Mucosa of stomach (tissue), 1 donor: ENCODE measurements at regions not wholly inside any gene's neighbourhood (a gene's known extent, or its start where the extent isn't known, plus 50 kb on each side); places are given as distances from the start of the nearest gene placed in this dataset.

Experiments used
- H3K27me3 ChIP-seq: one replicate; pipeline ENCODE4 v1.7.0; 2013; ENCODE audit warnings: mild to moderate bottlenecking, low read length; ENCODE audit not compliant: control insufficient read depth, insufficient read depth
- H3K36me3 ChIP-seq: one replicate; pipeline ENCODE4 v1.7.0; 2013; ENCODE audit warnings: low read length; ENCODE audit not compliant: control insufficient read depth, insufficient read depth
- H3K4me1 ChIP-seq: one replicate; pipeline ENCODE4 v1.7.0; 2013; ENCODE audit warnings: mild to moderate bottlenecking, low read length; ENCODE audit not compliant: control insufficient read depth, insufficient read depth
- H3K4me3 ChIP-seq: one replicate; pipeline ENCODE4 v1.7.0; 2013; ENCODE audit warnings: low read length
- H3K9ac ChIP-seq: one replicate; pipeline ENCODE4 v1.7.0; 2013; ENCODE audit warnings: mild to moderate bottlenecking, low read length, moderate library complexity
- H3K9me3 ChIP-seq: one replicate; pipeline ENCODE4 v1.7.0; 2013; ENCODE audit warnings: mild to moderate bottlenecking, low read length, moderate library complexity; ENCODE audit not compliant: control insufficient read depth
- donor health status: Pancreatic carcinoma.

- H3K4me3 ChIP-seq = no peak overlapping the region
- no peak overlapping the region for H3K9ac ChIP-seq
- H3K27me3 ChIP-seq = no peaks in the 10 kb centered on the region
- no peaks in the 10 kb centered on the region for H3K4me1 ChIP-seq
- no peaks in the 10 kb centered on the region for H3K9me3 ChIP-seq
- no peaks in the 10 kb centered on the region for H3K36me3 ChIP-seq
These were observed 138.3 kb upstream of the NBEA start for GRCh38 chr13:34803756-34804155.

GRCh38 chr13:34805347-34805746 is 136.7 kb upstream of the NBEA start:
- Histone ChIP-seq H3K4me1 (no peaks in the 10 kb centered on the region), H3K9me3 (no peaks in the 10 kb centered on the region), H3K27me3 (no peaks in the 10 kb centered on the region), H3K4me3 (no peak overlapping the region), H3K9ac (no peak overlapping the region), H3K36me3 (no peaks in the 10 kb centered on the region)

GRCh38 chr13:34808649-34809048 is 133.4 kb upstream of the NBEA start:
- Histone ChIP-seq H3K4me3 (no peak overlapping the region), H3K4me1 (no peaks in the 10 kb centered on the region), H3K36me3 (no peaks in the 10 kb centered on the region), H3K9me3 (no peaks in the 10 kb centered on the region), H3K27me3 (no peaks in the 10 kb centered on the region), H3K9ac (no peak overlapping the region)

GRCh38 chr13:34810996-34811395 is 131.1 kb upstream of the NBEA start:
- Histone ChIP-seq H3K9me3 (no peaks in the 10 kb centered on the region), H3K9ac (no peak overlapping the region), H3K27me3 (no peaks in the 10 kb centered on the region), H3K4me1 (peaks cover 1% of the 10 kb centered on the region), H3K36me3 (no peaks in the 10 kb centered on the region), H3K4me3 (no peak overlapping the region)

- H3K4me1 ChIP-seq = peaks cover 5% of the 10 kb centered on the region
- no peak overlapping the region for H3K9ac ChIP-seq
These were observed 126.5 kb upstream of the NBEA start for GRCh38 chr13:34815526-34815925.

GRCh38 chr13:34816245-34816884 is 125.7 kb upstream of the NBEA start:
- no peaks in the 10 kb centered on the region for H3K27me3 ChIP-seq
- H3K9ac ChIP-seq = no peak overlapping the region
- peaks cover 5% of the 10 kb centered on the region for H3K4me1 ChIP-seq
- H3K9me3 ChIP-seq = no peaks in the 10 kb centered on the region
- no peak overlapping the region for H3K4me3 ChIP-seq
- H3K36me3 ChIP-seq = no peaks in the 10 kb centered on the region

More at GRCh38 chr13:34815526-34815925, 126.5 kb upstream of the NBEA start:
- Histone ChIP-seq H3K27me3 (no peaks in the 10 kb centered on the region), H3K9me3 (no peaks in the 10 kb centered on the region), H3K36me3 (no peaks in the 10 kb centered on the region), H3K4me3 (no peak overlapping the region)

GRCh38 chr13:34816908-34817665 is 125.0 kb upstream of the NBEA start:
- Histone ChIP-seq H3K9me3 (no peaks in the 10 kb centered on the region), H3K4me3 (no peak overlapping the region), H3K9ac (no peak overlapping the region)

GRCh38 chr13:34822650-34823049 is 119.4 kb upstream of the NBEA start:
- H3K9me3 ChIP-seq = no peaks in the 10 kb centered on the region
- H3K36me3 ChIP-seq = no peaks in the 10 kb centered on the region
- H3K4me3 ChIP-seq = no peak overlapping the region
- no peak overlapping the region for H3K9ac ChIP-seq
- no peaks in the 10 kb centered on the region for H3K4me1 ChIP-seq
- H3K27me3 ChIP-seq = no peaks in the 10 kb centered on the region

More at GRCh38 chr13:34816908-34817665, 125.0 kb upstream of the NBEA start:
- H3K4me1 ChIP-seq = peaks cover 5% of the 10 kb centered on the region
- no peaks in the 10 kb centered on the region for H3K36me3 ChIP-seq
- no peaks in the 10 kb centered on the region for H3K27me3 ChIP-seq

- H3K4me3 ChIP-seq = no peak overlapping the region
- no peak overlapping the region for H3K9ac ChIP-seq
- no peaks in the 10 kb centered on the region for H3K9me3 ChIP-seq
- no peaks in the 10 kb centered on the region for H3K4me1 ChIP-seq
- no peaks in the 10 kb centered on the region for H3K27me3 ChIP-seq
- no peaks in the 10 kb centered on the region for H3K36me3 ChIP-seq
These were observed 115.6 kb upstream of the NBEA start for GRCh38 chr13:34826432-34826831.

- H3K4me3 ChIP-seq = no peak overlapping the region
- no peaks in the 10 kb centered on the region for H3K4me1 ChIP-seq
- no peaks in the 10 kb centered on the region for H3K36me3 ChIP-seq
- H3K9ac ChIP-seq = no peak overlapping the region
- H3K27me3 ChIP-seq = no peaks in the 10 kb centered on the region
- no peaks in the 10 kb centered on the region for H3K9me3 ChIP-seq
These were observed 108.4 kb upstream of the NBEA start for GRCh38 chr13:34833562-34834182.

- no peak overlapping the region for H3K9ac ChIP-seq
- H3K4me3 ChIP-seq = no peak overlapping the region
- H3K27me3 ChIP-seq = no peaks in the 10 kb centered on the region
- no peaks in the 10 kb centered on the region for H3K4me1 ChIP-seq
- H3K36me3 ChIP-seq = no peaks in the 10 kb centered on the region
- H3K9me3 ChIP-seq = no peaks in the 10 kb centered on the region
These were observed 99.6 kb upstream of the NBEA start for GRCh38 chr13:34842466-34842865.

GRCh38 chr13:34847766-34848165 is 94.3 kb upstream of the NBEA start:
- no peak overlapping the region for H3K9ac ChIP-seq
- H3K4me3 ChIP-seq = no peak overlapping the region
- no peaks in the 10 kb centered on the region for H3K27me3 ChIP-seq
- no peaks in the 10 kb centered on the region for H3K9me3 ChIP-seq
- no peaks in the 10 kb centered on the region for H3K4me1 ChIP-seq
- H3K36me3 ChIP-seq = no peaks in the 10 kb centered on the region
